ENCODE measurements at regions not wholly inside any gene's neighbourhood (a gene's known extent, or its start where the extent isn't known, plus 50 kb on each side); places are given as distances from the start of the nearest gene placed in this dataset.

GRCh38 chr2:204219196-204219595 is 282.6 kb downstream of the ICOS start:
- WGBS (ENCODE audit: missing lambda C conversion rate) = 4% methylated on average over 2 of the region's 2 CpGs
- ChIA-PET POLR2A (no interaction called here), CTCF (interaction anchor here (0.6 to 1.3 kb wide), 2 partner anchors 24 to 604 kb away, joined by 3 read pairs; no protein-coding TSS in a partner anchor)
- FAIRE-seq (no peak), DNase-seq (ENCODE audit: low read depth in 1 of 2, low spot score in 1 of 2) (no peak), ATAC-seq (no peak)
- H3K4me1 ChIP-seq = no peaks in the 10 kb centered on the region
- H3K4me3 ChIP-seq = no peak overlapping the region
- H3K9me3 ChIP-seq = no peaks in the 10 kb centered on the region; the same call in 2 of the 3 replicates
- no peak for TF ChIP-seq CBX8 (IDR thresholded peaks at IDR 0.05)
- TF ChIP-seq PBX3 (IDR thresholded peaks at IDR 0.05) = no peak
- TF ChIP-seq CEBPB (IDR thresholded peaks at IDR 0.05) = no peak
- no peak for TF ChIP-seq SMC3 (IDR thresholded peaks at IDR 0.05)
- TF ChIP-seq REST (IDR thresholded peaks at IDR 0.05) = no peak
- no peak overlapping the region for H3K27ac ChIP-seq
- no peak overlapping the region for H3K4me2 ChIP-seq

- Histone ChIP-seq H3K9me3 (no peaks in the 10 kb centered on the region), H3K4me1 (no peaks in the 10 kb centered on the region), H3K4me3 (no peak overlapping the region), H3K27ac (no peak overlapping the region), H3K4me2 (no peak overlapping the region)
- no peak for TF ChIP-seq EHMT2 (IDR thresholded peaks at IDR 0.05; ENCODE audit: low read depth)
- no peak for TF ChIP-seq POLR2AphosphoS2 (conservative IDR thresholded peaks at IDR 0.05; ENCODE audit: low read length)
- no peak for TF ChIP-seq REST (IDR thresholded peaks at IDR 0.05)
- TF ChIP-seq EP300 (IDR thresholded peaks at IDR 0.05) = no peak
- TF ChIP-seq RFX5 (IDR thresholded peaks at IDR 0.05) = no peak
- TF ChIP-seq KDM5A (IDR thresholded peaks at IDR 0.05) = no peak
- TF ChIP-seq FOSB (CRISPR knock-in tag; IDR thresholded peaks at IDR 0.05) = no peak
- TF ChIP-seq MAZ (IDR thresholded peaks at IDR 0.05; ENCODE audit: borderline replicate concordance, low read depth, low read length) = no peak
- TF ChIP-seq POLR2A (IDR thresholded peaks at IDR 0.05; ENCODE audit: low read length) = no peak
- TF ChIP-seq PHF8 (IDR thresholded peaks at IDR 0.05; ENCODE audit: borderline replicate concordance, low read depth) = no peak
- no peak for TF ChIP-seq KDM1A (IDR thresholded peaks at IDR 0.05; ENCODE audit: low read depth)
- TF ChIP-seq BCL3 (IDR thresholded peaks at IDR 0.05) = no peak
- no peak for TF ChIP-seq CTCF (IDR thresholded peaks at IDR 0.05)
- no peak for TF ChIP-seq SREBF2 (IDR thresholded peaks at IDR 0.05)
- TF ChIP-seq ZSCAN20 (CRISPR knock-in tag; IDR thresholded peaks at IDR 0.05) = no peak
- no peak for FAIRE-seq
- DNase-seq (ENCODE audit: low read depth in 1 of 2, low spot score in 1 of 2) = peak in 1 of 2 experiments; percentile 4
- ATAC-seq = no peak
- CTCF ChIA-PET = no interaction called here
- WGBS (ENCODE audit: missing lambda C conversion rate) = 40% methylated on average over 3 of the region's 3 CpGs
- POLR2A ChIA-PET = no interaction called here
Measured at GRCh38 chr2:204220896-204221295, 284.3 kb downstream of the ICOS start.
